Neural progenitor cell (in vitro differentiated cells): ENCODE measurements at regions not wholly inside any gene's neighbourhood (a gene's known extent, or its start where the extent isn't known, plus 50 kb on each side); places are given as distances from the start of the nearest gene placed in this dataset.
"Not testable (repeated sequence)": the region's sequence is repeated elsewhere in the genome, so short reads cannot be mapped to it uniquely, and the experiment has no call there.

Source experiments
- CTCF ChIP-seq: fragments of 200-600 bp; sonication (generic); IDR thresholded peaks from 2 replicates; pipeline ENCODE4 v1.5.1; 2017; ENCODE audit warnings: antibody characterized with exemption, mild to moderate bottlenecking
- EZH2 ChIP-seq: fragments of 200-600 bp; sonication (generic); IDR thresholded peaks from 2 replicates; pipeline ENCODE4 v1.6.1; 2017; ENCODE audit warnings: antibody characterized with exemption, mild to moderate bottlenecking, moderate library complexity

GRCh38 chr2:131661884-131662535 lies 134.3 kb downstream of the CCDC74A start:
- not testable (repeated sequence) for TF ChIP-seq CTCF, EZH2
